Loucy (cell line): ENCODE measurements at regions not wholly inside any gene's neighbourhood (a gene's known extent, or its start where the extent isn't known, plus 50 kb on each side); places are given as distances from the start of the nearest gene placed in this dataset.

Source experiments
- EZH2phosphoT487 ChIP-seq: fragments of 200-600 bp; IDR thresholded peaks from 2 replicates; pipeline ENCODE4 v1.6.1; 2018; ENCODE audit warnings: antibody characterized with exemption, mild to moderate bottlenecking, moderate library complexity, borderline replicate concordance
- TF ChIP-seq, protein P1 (sequence below): fragments of 200-600 bp; sonication (generic); conservative IDR thresholded peaks from 2 replicates; pipeline ENCODE4 v1.5.1; 2014; ENCODE audit warnings: mild to moderate bottlenecking, antibody characterized with exemption, low read length

DNA sequence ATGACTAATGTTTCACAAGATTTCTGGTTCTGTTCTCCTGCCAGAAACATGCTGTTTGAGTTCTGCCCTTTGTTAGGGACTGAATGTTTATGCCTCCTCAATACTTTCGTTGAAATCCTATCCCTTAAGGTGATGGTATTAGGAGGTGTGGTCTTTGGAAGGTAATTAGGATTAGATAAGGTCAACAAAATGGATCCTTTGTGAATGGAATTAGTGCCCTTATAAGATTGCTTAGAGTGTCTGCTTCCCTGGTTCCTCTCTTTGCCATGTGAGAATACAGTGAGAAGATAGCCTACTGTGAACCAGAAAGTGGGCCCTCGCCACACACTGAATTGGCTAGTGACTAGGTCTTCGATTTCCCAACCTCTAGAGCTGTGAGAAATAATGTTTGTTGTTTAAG, 621.4 kb upstream of the ALCAM start:
- TF ChIP-seq, protein P1, sequence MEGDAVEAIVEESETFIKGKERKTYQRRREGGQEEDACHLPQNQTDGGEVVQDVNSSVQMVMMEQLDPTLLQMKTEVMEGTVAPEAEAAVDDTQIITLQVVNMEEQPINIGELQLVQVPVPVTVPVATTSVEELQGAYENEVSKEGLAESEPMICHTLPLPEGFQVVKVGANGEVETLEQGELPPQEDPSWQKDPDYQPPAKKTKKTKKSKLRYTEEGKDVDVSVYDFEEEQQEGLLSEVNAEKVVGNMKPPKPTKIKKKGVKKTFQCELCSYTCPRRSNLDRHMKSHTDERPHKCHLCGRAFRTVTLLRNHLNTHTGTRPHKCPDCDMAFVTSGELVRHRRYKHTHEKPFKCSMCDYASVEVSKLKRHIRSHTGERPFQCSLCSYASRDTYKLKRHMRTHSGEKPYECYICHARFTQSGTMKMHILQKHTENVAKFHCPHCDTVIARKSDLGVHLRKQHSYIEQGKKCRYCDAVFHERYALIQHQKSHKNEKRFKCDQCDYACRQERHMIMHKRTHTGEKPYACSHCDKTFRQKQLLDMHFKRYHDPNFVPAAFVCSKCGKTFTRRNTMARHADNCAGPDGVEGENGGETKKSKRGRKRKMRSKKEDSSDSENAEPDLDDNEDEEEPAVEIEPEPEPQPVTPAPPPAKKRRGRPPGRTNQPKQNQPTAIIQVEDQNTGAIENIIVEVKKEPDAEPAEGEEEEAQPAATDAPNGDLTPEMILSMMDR: no peak
- TF ChIP-seq EZH2phosphoT487: no peak
